GM12865 (cell line): ENCODE measurements at regions not wholly inside any gene's neighbourhood (a gene's known extent, or its start where the extent isn't known, plus 50 kb on each side); places are given as distances from the start of the nearest gene placed in this dataset.

Source experiments
- DNase-seq: peaks from one replicate; pipeline ENCODE4 v3.0.0; 2010; ENCODE audit warnings: low read depth
- H3K4me3 ChIP-seq: 2 replicates; pipeline ENCODE4 v1.5.1; 2011; ENCODE audit warnings: mild to moderate bottlenecking, low read depth, low read length, control low read depth
- TF ChIP-seq, protein P1 (sequence below): IDR thresholded peaks from 2 replicates; pipeline ENCODE4 v1.5.1; 2011; ENCODE audit warnings: low read length, control low read depth, low read depth, inconsistent platforms; ENCODE audit not compliant: insufficient read depth; ENCODE audit errors: missing control alignments

DNA sequence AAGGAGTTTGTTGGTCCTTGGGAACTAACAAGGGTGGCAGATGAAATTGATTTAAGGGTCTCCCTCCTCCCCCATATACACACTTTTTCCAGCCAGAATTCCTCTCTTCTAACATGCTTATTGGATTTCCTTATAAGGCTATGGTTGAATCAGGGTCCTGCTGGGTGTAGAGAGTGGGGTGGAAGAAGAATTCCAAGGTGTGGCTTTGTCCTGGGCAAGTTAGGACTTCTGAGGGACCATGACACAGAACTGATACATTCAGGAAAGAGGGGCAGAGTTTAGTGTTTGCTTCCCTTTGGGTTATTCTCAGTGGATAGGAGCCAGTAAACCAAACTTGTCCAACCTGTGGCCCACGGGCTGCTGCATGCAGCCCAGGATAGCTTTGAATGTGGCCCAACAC is 116.5 kb downstream of the SNX18 start:
- TF ChIP-seq, protein P1, sequence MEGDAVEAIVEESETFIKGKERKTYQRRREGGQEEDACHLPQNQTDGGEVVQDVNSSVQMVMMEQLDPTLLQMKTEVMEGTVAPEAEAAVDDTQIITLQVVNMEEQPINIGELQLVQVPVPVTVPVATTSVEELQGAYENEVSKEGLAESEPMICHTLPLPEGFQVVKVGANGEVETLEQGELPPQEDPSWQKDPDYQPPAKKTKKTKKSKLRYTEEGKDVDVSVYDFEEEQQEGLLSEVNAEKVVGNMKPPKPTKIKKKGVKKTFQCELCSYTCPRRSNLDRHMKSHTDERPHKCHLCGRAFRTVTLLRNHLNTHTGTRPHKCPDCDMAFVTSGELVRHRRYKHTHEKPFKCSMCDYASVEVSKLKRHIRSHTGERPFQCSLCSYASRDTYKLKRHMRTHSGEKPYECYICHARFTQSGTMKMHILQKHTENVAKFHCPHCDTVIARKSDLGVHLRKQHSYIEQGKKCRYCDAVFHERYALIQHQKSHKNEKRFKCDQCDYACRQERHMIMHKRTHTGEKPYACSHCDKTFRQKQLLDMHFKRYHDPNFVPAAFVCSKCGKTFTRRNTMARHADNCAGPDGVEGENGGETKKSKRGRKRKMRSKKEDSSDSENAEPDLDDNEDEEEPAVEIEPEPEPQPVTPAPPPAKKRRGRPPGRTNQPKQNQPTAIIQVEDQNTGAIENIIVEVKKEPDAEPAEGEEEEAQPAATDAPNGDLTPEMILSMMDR, result no peak
- no peak for DNase-seq
- no peak overlapping the region for H3K4me3 ChIP-seq

DNA sequence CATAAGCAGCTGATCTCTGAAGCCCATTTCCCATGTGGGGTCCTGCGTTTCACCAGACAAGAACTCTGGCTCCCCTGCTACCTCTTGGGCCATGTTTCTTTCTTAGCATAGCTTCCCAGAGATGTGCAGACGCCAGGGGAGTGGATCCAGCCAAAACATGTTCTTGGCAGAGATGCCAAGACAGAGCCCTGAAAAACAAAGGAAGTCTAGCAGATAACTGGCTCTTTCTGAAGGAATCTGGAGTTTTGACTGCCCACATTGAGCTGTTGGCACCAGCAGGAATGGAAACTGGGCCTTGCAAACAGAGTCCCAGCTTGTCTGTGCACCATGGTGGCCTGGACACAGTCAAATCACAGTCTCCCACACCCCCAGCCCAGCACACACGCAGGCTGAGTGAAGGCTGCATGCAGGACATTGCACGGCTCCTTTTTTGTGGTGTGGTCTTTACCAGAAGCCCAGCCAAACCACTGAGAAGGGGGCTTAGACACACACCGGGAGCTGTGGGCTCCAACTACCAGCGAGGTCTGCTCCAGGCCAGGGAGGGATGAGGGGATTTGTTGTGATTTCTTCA is 114.7 kb downstream of the SNX18 start:
- H3K4me3 ChIP-seq, result no peak overlapping the region
- no peak for DNase-seq
- TF ChIP-seq, protein P1, result no peak

DNA sequence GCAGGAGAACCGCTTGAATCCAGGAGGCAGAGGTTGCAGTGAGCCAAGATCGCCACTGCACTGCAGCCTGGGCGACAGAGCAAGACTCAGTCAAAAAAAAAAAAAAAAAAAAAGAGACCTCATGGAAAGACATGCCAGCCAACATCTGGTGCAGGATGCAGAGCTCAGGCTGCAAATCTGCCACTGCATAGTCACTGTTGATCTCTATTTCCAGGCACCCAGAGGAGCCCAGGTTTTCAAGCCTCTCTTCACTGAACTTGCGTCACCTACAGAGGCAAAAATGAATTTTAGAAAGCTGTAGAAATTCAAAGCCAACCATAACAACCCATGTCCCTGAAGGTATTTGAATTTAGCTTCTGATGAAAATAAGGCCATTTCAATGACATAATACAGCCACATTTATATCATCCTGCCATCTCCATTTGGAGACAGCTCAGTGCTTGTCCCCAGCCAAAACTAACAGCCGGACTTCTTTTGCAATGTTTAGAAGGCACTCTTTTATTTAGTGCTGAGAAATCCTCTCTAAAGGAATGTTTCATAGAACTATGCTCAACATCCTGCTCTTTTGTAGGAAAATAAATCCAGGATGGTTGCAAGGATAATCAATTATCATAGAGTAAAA is 113.3 kb downstream of the SNX18 start:
- no peak overlapping the region for H3K4me3 ChIP-seq
- TF ChIP-seq, protein P1, result no peak
- no peak for DNase-seq

DNA sequence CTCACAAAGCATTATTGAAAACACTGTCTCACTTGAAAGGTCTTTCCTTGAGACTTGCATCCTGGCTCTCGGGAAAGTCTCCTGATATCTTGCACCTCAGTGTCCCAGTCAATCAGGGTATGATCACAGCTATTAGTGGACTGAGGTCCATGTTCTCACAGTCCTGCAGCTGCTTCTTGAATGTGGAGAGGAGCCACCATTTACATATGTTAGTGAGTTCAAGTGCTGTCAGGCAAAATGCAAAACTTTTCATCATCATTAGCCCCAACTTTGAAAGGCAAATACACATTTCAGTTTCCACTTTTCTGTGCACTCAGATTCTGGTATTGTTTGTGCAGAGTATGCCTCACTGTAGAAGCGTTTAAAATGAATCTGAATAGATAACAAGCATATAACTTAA is 111.6 kb downstream of the SNX18 start:
- TF ChIP-seq, protein P1, result no peak
- DNase-seq, result no peak
- H3K4me3 ChIP-seq, result no peak overlapping the region

DNA sequence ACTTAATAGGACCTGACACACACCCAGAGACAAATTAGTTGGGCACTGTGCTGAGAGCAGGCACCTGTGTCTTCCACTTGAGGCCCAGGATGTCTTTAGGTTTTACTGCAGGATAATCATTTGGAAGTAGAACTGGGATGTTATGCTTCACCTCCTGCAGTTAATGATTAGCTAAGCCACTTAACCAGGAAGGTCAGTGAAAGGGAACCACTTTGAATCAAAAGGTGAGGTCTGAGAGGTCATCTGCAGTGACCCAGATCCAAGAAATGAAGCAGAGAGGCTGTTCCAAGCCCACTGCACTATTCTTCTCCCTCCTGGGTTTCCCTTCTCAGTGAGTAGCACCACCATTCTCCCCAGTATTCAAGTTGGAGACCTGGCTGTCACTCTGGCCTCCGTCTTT is 110.5 kb downstream of the SNX18 start:
- no peak for DNase-seq
- H3K4me3 ChIP-seq, result no peak overlapping the region
- TF ChIP-seq, protein P1, result no peak

DNA sequence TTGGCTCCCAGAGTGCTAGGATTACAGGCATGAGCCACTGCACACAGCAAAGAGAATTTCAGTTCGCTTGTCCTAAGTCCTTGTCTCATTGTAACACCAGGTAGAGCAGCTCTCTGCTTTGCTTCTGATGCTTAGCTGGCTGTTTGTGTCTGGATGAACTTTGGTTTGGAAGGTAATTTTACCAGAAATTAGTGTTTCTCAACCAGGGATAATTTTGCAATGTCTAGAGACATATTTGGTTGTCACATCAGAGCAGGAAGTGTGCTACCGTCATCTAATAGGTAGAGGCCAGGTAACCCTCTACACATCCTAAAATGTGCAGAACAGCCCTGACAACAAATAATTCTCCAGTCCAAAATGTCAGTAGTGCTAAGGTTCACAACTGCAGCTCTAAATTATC is 108.8 kb downstream of the SNX18 start:
- no peak overlapping the region for H3K4me3 ChIP-seq
- no peak for DNase-seq
- TF ChIP-seq, protein P1, result no peak
